Iris pigment epithelial cell (primary cell): ENCODE measurements at regions not wholly inside any gene's neighbourhood (a gene's known extent, or its start where the extent isn't known, plus 50 kb on each side); places are given as distances from the start of the nearest gene placed in this dataset.

Experiments used
- DNase-seq: peaks from one replicate; pipeline ENCODE4 v3.0.0-alpha.2; 2011; ENCODE audit warnings: low read depth

DNA sequence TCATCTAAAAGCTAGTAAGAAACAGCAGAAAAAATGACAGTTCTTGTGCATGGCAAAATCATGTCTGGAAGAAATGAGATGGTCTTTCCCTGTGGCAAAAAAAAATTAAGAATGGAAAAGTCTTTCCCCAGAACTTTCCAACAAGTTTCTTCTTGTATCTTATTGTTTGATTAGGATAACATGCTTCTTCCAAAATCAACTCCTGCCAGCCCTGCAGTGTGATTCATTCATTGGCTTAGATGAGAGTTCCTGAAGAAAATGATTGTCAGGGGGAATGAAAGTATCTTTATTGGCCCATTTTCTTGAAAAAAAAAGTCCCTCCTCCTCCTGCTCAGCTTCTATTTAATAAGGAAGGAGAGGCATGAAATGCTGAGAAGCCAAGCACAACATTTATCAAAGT lies 407.7 kb downstream of the ARAP2 start:
- no peak for DNase-seq

DNA sequence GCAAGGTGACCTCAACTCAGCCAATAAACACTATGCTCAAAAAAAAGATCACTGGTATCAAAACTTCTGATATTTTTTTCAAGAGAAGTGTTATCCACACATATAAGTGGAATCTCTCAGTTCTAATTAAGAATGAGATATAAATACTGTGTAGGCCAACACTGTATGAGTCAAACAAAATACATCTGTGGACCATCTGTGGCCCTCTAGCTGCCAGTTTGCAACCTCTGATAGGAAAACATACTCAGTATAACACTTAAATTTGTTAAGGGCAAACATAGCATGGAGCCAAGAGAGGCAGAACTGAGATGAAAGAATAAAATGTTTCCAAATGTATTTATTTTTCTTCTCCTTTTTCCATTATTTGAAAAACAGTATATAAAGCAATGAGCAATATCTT lies 377.3 kb downstream of the ARAP2 start:
- DNase-seq: no peak

DNA sequence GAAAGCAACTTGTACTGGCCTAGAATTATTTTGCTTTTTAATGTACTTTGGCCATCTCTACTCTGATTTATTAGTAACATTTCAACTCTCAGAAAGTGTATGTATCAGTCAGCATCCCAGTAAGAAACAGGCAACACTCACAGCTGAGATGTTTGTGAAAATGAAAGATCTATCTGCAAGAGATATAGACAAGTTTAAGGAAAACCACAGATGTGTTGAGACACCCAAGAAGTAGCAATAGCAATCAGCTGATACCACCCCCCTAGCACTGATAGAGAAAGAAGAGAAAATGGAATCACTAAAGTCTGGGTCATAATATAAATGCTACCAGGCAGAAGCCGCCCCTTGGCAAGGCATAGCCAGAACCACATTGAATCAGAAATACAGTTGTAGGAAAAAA lies 372.0 kb downstream of the ARAP2 start:
- no peak for DNase-seq

DNA sequence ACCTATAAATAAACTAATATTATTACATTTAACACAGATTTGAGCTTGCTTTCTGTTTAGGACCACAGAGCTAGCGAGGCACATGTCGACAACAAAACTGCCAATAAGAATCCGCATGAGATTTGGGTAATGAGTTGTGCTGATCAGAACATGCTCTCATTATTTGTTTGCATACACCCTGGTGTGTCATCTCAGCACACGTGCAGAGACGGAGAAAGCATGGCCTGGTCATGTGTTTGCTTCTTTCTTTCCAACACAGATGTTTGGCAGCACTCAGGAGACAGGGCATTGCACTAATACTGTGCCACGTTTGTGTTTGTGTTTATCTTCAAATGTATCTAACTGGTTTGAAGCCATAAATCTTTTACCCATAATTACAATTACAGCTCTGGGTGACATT lies 364.8 kb downstream of the ARAP2 start:
- no peak for DNase-seq

DNA sequence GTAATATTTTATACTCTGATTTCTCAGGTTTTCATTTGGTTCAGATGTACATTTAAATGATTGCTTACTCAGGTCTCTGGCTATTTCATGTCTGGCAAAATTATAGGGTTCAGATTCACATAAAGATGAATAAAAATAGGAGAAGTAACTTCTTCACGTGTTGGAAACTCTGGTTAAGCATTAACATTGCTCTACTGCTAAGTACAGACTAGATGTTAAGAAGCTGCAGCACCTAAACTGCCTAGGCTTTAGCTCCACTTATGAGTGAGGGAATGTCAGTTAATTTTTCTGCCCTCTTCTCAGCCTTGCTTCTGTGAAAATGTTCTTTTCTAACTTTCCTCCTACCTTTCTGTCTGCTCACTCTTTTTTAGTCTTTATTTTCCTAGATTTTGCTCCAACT lies 361.2 kb downstream of the ARAP2 start:
- no peak for DNase-seq

DNA sequence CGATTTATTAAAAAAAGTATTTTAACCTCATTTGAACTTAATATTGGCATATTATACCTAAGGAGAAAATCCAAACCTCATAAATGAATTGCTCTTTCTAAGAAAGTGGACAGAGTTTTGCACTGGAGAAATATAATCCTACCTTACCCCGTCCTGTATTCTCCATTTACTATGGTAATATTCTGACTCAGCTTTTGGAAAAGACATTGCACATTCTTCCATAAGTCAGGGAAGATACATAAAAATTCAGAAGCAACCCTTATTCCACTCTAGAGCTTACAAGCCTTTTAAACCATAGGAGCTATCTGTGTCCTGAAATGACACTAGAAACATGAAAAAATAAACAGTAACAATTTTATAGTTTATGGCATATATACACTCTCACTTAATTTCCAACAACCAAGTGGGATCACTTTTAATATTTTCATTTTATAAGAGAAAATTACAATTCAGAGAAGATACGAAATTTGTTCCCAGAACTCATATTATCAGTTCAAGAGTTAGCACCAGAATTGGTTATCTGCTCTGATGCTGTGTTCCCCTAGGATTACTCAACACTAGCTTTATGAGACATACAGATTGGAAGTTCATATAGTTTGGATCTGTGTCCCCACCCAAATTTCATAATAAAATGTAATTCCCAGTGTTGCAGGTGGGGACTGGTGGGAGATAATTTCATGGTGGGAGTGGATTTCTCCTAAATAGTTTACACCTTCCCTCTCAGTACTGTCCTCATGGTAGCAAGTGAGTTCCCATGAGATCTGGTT lies 359.4 kb downstream of the ARAP2 start:
- no peak for DNase-seq

DNA sequence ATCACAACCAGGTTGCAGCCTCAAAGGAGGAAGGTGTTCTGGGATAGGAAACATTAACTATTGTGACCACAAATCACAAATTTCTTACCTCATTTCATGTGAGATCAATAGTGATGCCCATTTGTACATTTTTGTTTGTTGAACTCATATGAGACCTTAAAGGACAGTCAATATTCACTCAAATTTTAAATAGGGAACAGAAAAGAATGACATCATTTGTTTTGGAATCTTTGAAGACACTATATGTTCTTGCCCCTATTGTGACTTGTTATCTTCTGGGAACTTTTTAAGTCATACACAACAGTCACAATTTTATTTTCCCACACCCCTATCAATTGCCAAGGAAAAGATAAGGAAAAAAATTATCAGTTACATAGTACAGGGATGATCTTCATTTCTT lies 346.5 kb downstream of the ARAP2 start:
- no peak for DNase-seq

DNA sequence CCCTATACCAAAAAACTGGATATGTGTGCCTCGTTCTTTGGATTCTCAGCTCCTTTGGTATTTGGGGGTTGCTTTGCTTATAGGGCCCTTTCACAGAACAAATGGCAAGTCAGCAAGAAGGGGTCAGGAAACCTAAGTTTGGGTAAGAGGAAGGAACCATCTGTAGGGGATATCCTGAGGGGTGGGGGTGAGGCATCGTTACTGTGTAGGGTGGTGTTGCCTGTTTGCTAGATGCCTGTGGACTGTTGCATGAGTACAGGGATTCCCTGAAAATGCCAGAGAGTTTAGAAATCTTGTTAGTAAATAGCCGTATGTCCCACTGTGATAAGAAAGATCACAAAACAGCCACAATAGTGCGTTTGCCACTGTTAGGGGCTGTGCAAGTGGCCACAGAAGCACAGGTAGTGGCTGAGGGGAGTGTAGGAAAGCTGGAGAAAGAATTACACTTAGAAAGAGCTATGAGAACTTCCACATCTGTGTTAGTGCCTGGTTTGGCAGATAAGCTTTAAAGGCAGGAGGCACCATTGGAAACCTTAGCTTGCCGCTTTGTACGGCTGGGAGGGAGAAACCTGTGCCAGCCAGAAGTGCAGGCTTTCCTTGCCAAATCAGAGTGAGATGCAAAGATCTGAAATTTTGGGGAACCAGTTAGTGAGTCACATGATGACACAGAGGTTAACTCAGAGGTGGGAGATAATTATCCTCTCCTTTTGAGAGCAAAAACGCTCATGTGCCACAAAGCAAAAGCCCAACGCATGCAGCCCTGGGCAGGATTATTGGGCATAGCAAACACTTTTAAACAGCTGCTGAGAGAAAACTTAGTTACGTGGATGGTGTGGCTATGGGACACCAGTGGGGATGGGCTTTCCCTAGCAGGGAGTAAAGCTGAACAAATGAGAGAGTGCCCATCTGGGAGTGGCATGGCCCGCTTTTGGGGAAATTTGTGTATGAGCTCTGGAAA lies 343.7 kb downstream of the ARAP2 start:
- DNase-seq: no peak

DNA sequence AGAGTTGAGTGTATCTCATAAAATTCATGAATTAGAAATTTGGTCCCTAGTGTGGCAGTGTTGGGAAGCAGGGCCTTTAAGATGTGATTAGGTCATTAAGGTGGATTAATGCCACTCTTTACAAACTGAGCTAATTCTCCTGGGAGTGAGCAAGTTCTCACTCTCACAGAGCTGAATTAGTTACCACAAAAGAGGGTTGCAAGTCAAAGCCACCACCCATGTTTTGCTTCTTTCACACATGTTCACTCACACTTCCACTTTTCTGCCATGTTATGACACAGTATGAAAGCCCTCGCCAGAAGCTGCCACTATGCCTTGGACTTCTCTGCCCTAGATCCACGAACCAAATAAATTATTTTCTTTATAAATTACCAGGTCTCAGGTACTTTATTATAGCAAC lies 332.1 kb downstream of the ARAP2 start:
- DNase-seq: no peak

DNA sequence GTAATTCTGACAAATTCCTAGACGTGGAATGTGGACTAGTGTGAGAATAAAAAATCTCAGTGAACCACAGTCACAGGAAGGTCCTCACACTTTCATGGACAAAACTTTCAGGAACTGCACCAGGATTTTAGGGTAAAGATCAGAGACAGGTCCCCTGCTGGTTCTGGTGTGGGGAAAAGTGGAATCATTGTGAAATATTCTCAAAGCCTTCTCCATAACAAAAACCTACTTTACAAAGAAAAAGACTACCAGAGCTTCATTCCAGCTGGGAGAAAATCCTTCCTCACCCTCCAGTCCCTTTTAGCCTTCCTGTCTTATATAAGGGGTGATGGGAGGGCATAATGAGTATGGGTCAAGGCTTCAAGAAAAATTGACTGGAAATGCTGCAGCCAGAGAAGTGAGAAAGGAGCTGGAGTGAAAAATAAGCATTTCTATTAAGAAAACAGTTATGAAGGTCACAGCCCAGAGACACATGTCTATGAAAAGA lies 325.8 kb downstream of the ARAP2 start:
- no peak for DNase-seq

DNA sequence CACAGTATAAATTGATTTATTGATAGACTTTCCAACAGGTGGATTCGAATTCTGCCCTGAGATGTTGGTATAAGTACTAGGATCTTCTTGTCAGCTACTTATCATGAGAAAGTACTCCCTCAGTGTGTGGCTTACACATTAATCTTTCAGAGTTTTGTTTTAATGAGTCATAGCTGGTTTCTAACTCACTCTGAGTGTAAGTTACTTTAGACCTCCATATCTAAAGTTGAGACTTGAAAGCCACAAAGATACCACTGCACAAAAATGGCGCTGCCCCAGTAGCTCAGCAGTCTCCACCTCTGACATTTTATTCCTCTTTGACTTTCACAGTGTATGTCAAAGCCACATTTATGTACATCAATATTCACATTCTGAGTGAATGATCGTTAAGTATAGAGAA lies 318.5 kb downstream of the ARAP2 start:
- DNase-seq: no peak

DNA sequence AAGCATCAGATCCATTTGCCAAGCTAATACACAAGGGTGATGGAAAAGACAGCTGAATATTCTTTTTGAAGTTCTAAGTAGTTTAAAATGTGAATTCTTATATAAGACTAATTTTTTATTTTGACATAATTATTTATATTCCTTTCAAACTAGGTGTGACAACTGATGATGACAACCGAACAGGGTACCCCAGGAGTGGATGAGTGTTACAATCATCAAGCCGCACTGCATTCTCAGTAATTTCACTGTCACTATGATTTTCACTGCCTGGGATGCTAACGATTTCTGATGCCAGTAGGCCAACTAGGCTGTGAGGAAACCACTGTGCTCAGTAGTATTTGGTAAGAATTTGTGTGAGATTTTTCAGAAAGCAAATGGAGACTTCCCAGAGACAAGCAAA lies 317.5 kb downstream of the ARAP2 start:
- DNase-seq: no peak

DNA sequence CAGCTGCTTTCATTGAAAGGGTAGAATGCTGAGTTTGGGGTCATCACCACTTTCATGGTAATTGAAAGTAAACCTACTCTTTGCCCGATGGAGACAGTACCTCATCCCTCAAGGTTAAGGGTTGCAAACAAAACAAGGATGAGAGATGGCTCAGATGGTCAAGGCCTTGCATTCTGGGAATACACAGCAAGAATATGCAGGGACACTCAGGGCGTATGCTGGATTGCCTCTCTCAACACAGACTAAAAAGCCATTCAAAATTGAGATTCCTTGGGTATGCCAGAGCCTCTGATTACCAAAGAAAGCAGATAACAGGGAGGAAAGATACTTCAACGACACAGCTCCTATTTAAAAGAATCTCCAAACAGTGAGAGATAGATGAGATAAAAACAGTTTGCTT lies 310.4 kb downstream of the ARAP2 start:
- no peak for DNase-seq

DNA sequence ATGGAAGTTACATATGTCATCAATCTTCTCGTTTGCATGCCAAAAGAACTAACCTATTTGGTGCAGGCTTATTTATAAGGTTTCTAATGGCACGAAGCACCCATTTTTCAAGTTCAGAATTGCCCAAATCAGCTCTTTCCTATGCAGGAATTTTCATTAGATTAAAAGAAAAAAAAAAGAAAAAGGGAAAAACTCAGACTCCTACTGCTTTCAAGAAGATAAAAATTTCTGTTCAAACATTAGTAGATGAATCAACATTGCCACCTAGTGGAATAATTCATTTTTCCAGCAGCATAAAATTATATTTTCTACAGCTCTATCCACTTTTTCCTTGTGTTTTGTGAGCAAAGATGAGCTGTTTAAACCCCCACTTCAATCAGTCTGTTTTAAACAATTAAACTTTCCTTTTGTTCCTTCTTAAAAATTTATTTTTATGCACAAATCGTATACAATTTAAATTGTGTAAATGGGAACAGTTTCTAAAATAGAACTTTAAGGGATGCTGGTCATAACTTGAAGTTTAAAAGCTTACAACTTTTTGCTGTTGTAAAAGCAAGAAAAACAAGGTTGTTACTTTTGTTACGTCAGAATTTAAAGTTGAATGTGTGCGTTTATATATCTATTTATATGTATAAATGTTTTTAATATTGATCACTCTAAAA lies 309.9 kb downstream of the ARAP2 start:
- DNase-seq: peak; percentile 23

DNA sequence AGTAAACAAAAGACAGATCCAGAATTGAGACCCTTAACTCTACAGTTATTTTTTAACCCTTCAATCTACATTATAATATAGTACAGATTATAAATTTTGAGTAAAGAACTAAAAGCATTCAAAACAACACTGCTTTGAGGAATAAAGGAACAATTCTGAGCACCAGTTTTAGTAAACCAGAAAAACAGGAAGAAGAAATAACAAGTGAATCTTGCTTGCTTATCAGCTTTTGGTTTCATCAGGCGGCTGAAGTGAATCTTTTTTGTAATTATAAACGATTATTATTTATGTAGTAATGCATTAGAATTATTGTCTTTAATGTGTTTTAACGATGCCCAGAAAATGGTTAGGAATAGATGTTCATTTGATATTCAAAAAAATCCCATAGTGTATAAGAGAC lies 305.4 kb downstream of the ARAP2 start:
- DNase-seq: no peak

DNA sequence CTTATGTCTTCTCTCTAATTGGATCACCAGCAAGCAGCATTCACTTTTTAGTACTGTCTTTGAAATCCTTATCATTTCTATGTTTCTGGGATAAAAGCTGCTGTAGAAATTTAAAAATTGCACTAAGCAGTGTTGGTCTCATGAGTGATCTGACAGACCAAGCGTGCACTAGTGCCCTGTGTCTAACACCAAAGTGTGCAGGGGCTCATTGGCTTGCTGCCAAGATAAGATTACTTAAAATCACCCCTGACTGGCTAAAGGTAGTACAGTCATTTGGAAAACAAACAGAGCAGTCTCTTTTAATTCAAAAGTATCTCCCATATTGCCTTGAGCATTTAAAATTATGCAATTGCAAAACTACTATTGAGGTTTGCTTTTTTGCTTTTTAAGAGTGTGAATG lies 304.6 kb downstream of the ARAP2 start:
- no peak for DNase-seq

DNA sequence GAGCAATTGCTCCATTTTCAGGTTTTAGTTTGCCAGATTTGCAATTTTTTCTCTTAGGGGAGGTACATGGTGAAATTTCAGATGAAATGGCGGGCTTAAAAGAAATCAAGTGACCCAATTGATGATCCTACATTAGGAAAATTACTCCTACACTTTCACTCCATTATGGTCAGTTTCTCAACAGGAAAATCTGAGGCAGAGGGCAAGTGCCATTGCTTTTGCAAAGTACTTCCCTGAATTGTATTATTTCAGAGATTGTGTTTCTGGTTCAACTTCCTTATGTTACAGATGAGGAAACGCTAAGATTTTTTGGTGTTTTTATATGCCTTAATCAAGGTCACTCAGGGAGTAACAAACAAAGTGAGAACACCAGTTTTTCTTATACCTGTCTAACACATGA lies 302.2 kb downstream of the ARAP2 start:
- DNase-seq: no peak

DNA sequence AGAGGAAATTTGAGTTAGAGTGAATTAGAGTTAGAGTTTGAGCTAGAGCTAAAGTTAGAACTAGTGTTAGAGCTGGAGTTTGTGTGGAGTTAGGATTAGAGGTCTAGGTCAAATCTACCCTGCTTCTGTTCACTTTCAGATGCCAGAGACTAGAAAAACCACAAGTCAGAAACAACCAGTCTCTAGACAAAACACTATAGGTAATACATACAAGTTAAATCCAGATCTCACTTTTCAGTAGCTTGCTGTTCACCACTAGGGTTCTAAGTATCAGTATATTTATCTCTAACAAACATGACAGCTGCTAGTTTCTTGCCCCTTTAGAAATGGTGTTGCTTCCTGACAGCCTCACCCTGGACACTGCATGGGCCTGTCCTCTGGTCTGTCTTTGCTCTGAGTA lies 300.7 kb downstream of the ARAP2 start:
- DNase-seq: no peak

DNA sequence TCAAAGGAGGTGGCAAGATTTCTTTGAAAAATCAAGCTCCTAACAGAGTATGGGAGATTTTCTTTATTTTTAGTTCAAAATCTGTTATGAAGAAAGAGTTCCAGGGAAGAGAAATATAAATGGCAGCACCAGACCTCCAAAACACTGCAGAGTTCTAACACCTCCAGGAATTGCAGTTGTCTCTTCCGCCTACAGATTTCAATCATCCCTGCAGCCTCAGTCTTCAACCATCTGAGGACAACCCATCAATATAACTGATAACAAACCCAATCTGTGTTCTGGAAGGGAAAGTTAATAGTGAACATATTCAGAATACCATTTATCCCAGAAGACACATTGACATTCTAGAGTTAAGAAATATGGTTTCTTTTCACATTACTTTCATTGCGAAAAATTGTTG lies 296.1 kb downstream of the ARAP2 start:
- DNase-seq: no peak

DNA sequence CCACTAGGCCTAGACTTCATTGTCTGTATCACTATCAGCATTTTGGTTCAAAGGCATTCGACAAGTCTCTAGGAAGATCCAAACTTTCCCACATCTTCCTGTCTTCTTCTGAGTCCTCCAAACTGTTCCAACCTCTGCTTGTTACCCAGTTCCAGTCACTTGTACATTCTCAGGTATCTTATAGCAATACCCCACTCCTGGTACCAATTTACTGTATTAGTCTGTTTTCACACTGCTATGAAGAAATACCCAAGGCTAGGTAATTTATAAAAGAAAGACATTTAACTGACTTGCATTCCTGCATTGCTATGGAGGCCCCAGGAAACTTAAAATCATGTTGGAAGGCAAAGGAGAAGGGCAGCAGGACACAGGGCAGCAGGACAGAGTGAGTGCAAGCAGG lies 293.9 kb downstream of the ARAP2 start:
- DNase-seq: no peak

DNA sequence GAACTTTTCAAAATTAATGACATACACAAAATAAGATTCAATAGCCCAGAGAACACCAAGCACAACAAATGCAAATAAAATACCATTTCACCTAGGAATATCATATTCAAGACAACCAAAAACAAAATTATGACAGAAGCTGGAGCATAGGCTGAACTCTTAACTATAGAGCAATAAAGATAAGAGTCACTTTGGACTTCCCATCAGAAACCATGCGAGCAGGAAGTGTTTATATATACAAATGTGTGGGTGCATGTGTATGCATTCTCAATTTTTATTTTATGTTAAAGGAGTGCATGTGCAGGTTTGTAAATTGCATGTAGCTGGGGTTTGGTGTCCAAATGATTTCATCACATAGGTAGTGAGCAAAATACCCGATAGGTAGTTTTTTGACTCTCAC lies 291.6 kb downstream of the ARAP2 start:
- DNase-seq: no peak

DNA sequence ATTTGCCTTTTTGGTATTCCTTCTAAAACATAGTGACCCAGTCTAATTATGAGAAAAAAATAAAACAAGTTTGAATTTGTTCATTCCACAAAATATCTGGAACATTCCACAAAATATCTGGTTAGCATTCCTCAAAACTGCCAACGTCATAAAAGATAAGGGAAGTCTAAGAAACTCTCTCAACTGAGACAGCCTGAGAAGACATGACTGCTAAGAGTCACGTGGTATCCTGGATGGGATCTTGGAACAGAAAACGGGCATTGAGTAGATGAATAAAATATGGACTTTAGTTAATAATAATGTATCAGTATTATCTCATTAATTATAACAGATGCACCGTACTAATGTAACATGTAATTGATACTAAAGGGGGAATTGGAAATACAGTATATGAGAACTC lies 280.9 kb downstream of the ARAP2 start:
- DNase-seq: no peak
